RWPE2 (cell line): ENCODE measurements at regions not wholly inside any gene's neighbourhood (a gene's known extent, or its start where the extent isn't known, plus 50 kb on each side); places are given as distances from the start of the nearest gene placed in this dataset.

ENCODE experiments used
- ATAC-seq: fragments of 200-7000 bp; cut with Tn5 transposase; 3 replicates; pipeline ENCODE4 v1.9.1; 2021; ENCODE audit warnings: low read depth
- DNase-seq: peaks from one replicate; pipeline ENCODE4 v3.0.0-alpha.2; 2020; ENCODE audit warnings: low spot score
- H3K27ac ChIP-seq: fragments of 450-650 bp; 2 replicates; pipeline ENCODE4 v1.5.1; 2017; ENCODE audit warnings: mild to moderate bottlenecking; ENCODE audit not compliant: poor library complexity, severe bottlenecking
- H3K27me3 ChIP-seq: fragments of 250-450 bp; sonication (Bioruptor Pico); 2 replicates; pipeline ENCODE4 v1.5.1; 2021; ENCODE audit warnings: mild to moderate bottlenecking, moderate library complexity; ENCODE audit not compliant: insufficient read depth, poor library complexity, severe bottlenecking
- H3K36me3 ChIP-seq: fragments of 250-450 bp; sonication (Bioruptor Pico); 2 replicates; pipeline ENCODE4 v1.5.1; 2020; ENCODE audit warnings: low read depth, mild to moderate bottlenecking, moderate library complexity
- H3K4me1 ChIP-seq: fragments of 250-450 bp; sonication (Bioruptor Pico); 2 replicates; pipeline ENCODE4 v1.5.1; 2021; ENCODE audit warnings: mild to moderate bottlenecking, moderate library complexity; ENCODE audit not compliant: insufficient read depth, poor library complexity, severe bottlenecking
- H3K4me3 ChIP-seq: fragments of 250-450 bp; sonication (Bioruptor Pico); 2 replicates; pipeline ENCODE4 v1.5.1; 2021; ENCODE audit warnings: mild to moderate bottlenecking, moderate library complexity; ENCODE audit not compliant: severe bottlenecking
- H3K9me3 ChIP-seq: fragments of 250-450 bp; sonication (Bioruptor Pico); 2 replicates; pipeline ENCODE4 v1.5.1; 2021; ENCODE audit warnings: mild to moderate bottlenecking, moderate library complexity; ENCODE audit not compliant: severe bottlenecking
- CTCF ChIP-seq: fragments of 450-650 bp; IDR thresholded peaks from one replicate; pipeline ENCODE4 v1.5.1; 2017; ENCODE audit warnings: mild to moderate bottlenecking, moderate library complexity; ENCODE audit not compliant: poor library complexity, severe bottlenecking

GRCh38 chr13:93098972-93099371 is 127.6 kb upstream of the GPC6 start:
- DNase-seq = no peak
- Histone ChIP-seq H3K4me1 (no peaks in the 10 kb centered on the region), H3K9me3 (no peaks in the 10 kb centered on the region), H3K4me3 (no peak overlapping the region), H3K27ac (no peak overlapping the region), H3K27me3 (no peaks in the 10 kb centered on the region), H3K36me3 (no peaks in the 10 kb centered on the region)
- no peak for ATAC-seq
- TF ChIP-seq CTCF = no peak

GRCh38 chr13:93101226-93101734 is 125.3 kb upstream of the GPC6 start:
- Histone ChIP-seq H3K4me1 (no peaks in the 10 kb centered on the region), H3K4me3 (no peak overlapping the region), H3K9me3 (no peaks in the 10 kb centered on the region), H3K36me3 (no peaks in the 10 kb centered on the region), H3K27me3 (no peaks in the 10 kb centered on the region), H3K27ac (no peak overlapping the region)
- DNase-seq (no peak), ATAC-seq (no peak)
- no peak for TF ChIP-seq CTCF

GRCh38 chr13:93104270-93104669 is 122.3 kb upstream of the GPC6 start:
- TF ChIP-seq CTCF = no peak
- ATAC-seq = no peak
- no peak for DNase-seq
- Histone ChIP-seq H3K9me3 (no peaks in the 10 kb centered on the region), H3K4me3 (no peak overlapping the region), H3K4me1 (no peaks in the 10 kb centered on the region), H3K36me3 (no peaks in the 10 kb centered on the region), H3K27me3 (no peaks in the 10 kb centered on the region), H3K27ac (no peak overlapping the region)

GRCh38 chr13:93108111-93108601 is 118.5 kb upstream of the GPC6 start:
- H3K27ac ChIP-seq = no peak overlapping the region
- H3K9me3 ChIP-seq = no peaks in the 10 kb centered on the region
- H3K27me3 ChIP-seq = no peaks in the 10 kb centered on the region
- H3K4me3 ChIP-seq = no peak overlapping the region
- no peaks in the 10 kb centered on the region for H3K4me1 ChIP-seq
- no peaks in the 10 kb centered on the region for H3K36me3 ChIP-seq
- no peak for ATAC-seq
- TF ChIP-seq CTCF = no peak
- no peak for DNase-seq

GRCh38 chr13:93116809-93117208 is 109.8 kb upstream of the GPC6 start:
- ATAC-seq (no peak), DNase-seq (no peak)
- H3K27me3 ChIP-seq = no peaks in the 10 kb centered on the region
- no peak overlapping the region for H3K4me3 ChIP-seq
- H3K36me3 ChIP-seq = no peaks in the 10 kb centered on the region
- H3K9me3 ChIP-seq = no peaks in the 10 kb centered on the region
- no peak overlapping the region for H3K27ac ChIP-seq
- peak; percentile 31 for TF ChIP-seq CTCF
- H3K4me1 ChIP-seq = no peaks in the 10 kb centered on the region
